Mesendoderm (in vitro differentiated cells): ENCODE measurements at regions not wholly inside any gene's neighbourhood (a gene's known extent, or its start where the extent isn't known, plus 50 kb on each side); places are given as distances from the start of the nearest gene placed in this dataset.

Experiments
- DNase-seq: peaks from one replicate; pipeline ENCODE4 v3.0.0; 2013
- H2AK5ac ChIP-seq: 2 replicates; pipeline ENCODE4 v1.6.1; 2013; ENCODE audit warnings: low read length, inconsistent platforms
- H2BK120ac ChIP-seq: 2 replicates; pipeline ENCODE4 v1.6.1; 2013; ENCODE audit warnings: low read depth, mild to moderate bottlenecking, low read length, moderate library complexity, mixed read lengths
- H2BK15ac ChIP-seq: replicated peaks from 2 replicates; pipeline ENCODE4 v1.6.1; 2013; ENCODE audit warnings: low read depth, mild to moderate bottlenecking, moderate library complexity
- H2BK5ac ChIP-seq: 2 replicates; pipeline ENCODE4 v1.6.1; 2013; ENCODE audit warnings: low read length, inconsistent platforms
- H3K18ac ChIP-seq: 2 replicates; pipeline ENCODE4 v1.6.1; 2013; ENCODE audit warnings: mild to moderate bottlenecking, low read length, mixed read lengths
- H3K23ac ChIP-seq: one replicate; pipeline ENCODE4 v1.6.1; 2013; ENCODE audit warnings: low read length
- H3K27ac ChIP-seq: 2 replicates; pipeline ENCODE4 v1.5.1; 2013; ENCODE audit warnings: low read depth, mild to moderate bottlenecking, inconsistent platforms, low read length, moderate library complexity
- H3K27me3 ChIP-seq: 2 replicates; pipeline ENCODE4 v1.6.1; 2013; ENCODE audit warnings: low read length, control low read depth, mild to moderate bottlenecking, inconsistent platforms; ENCODE audit not compliant: insufficient read depth, poor library complexity
- H3K36me3 ChIP-seq: 2 replicates; pipeline ENCODE4 v1.6.1; 2013; ENCODE audit warnings: low read length, inconsistent platforms; ENCODE audit not compliant: control insufficient read depth, insufficient read depth
- H3K4ac ChIP-seq: one replicate; pipeline ENCODE4 v1.6.1; 2013; ENCODE audit warnings: low read depth, mild to moderate bottlenecking, low read length, moderate library complexity
- H3K4me1 ChIP-seq: 2 replicates; pipeline ENCODE4 v1.6.1; 2013; ENCODE audit warnings: low read depth, low read length, inconsistent platforms; ENCODE audit not compliant: control insufficient read depth
- H3K4me2 ChIP-seq: 2 replicates; pipeline ENCODE4 v1.6.1; 2013; ENCODE audit warnings: low read length
- H3K4me3 ChIP-seq: 2 replicates; pipeline ENCODE4 v1.5.1; 2013; ENCODE audit warnings: mild to moderate bottlenecking, low read length
- H3K56ac ChIP-seq: one replicate; pipeline ENCODE4 v1.6.1; 2013; ENCODE audit warnings: low read length
- H3K79me1 ChIP-seq: 2 replicates; pipeline ENCODE4 v1.6.1; 2013; ENCODE audit warnings: low read length, inconsistent platforms
- H3K79me2 ChIP-seq: 2 replicates; pipeline ENCODE4 v1.6.1; 2013; ENCODE audit warnings: mild to moderate bottlenecking, low read length; ENCODE audit not compliant: control insufficient read depth, insufficient read depth
- H3K9ac ChIP-seq: 2 replicates; pipeline ENCODE4 v1.6.1; 2013; ENCODE audit warnings: low read length, inconsistent platforms
- H4K5ac ChIP-seq: one replicate; pipeline ENCODE4 v1.6.1; 2013; ENCODE audit warnings: low read length
- H4K8ac ChIP-seq: one replicate; pipeline ENCODE4 v1.6.1; 2013; ENCODE audit warnings: low read depth, mild to moderate bottlenecking, control low read depth, low read length, moderate library complexity
- WGBS: extraction: QIAGEN DNeasy Blood & Tissue Kit; methylation state at CpG from one replicate; pipeline ENCODE4 v1.1.7; 2013; ENCODE audit warnings: low lambda C conversion rate, missing lambda C conversion rate; ENCODE audit not compliant: insufficient coverage; ENCODE audit errors: extremely low coverage; 5-methylcytosine and 5-hydroxymethylcytosine counted together

GRCh38 chr13:76799696-76800095, 86.5 kb downstream of the KCTD12 start:
- no peaks in the 10 kb centered on the region for H3K79me2 ChIP-seq
- H3K27ac ChIP-seq: no peak overlapping the region
- H3K36me3 ChIP-seq: no peaks in the 10 kb centered on the region
- no peak overlapping the region for H3K18ac ChIP-seq
- H3K56ac ChIP-seq: no peak overlapping the region
- H4K5ac ChIP-seq: no peak overlapping the region
- no peak overlapping the region for H3K4ac ChIP-seq
- no peak overlapping the region for H2BK15ac ChIP-seq
- peak; percentile 20 for DNase-seq
- H2AK5ac ChIP-seq: no peak overlapping the region
- no peak overlapping the region for H3K23ac ChIP-seq
- no peaks in the 10 kb centered on the region for H3K27me3 ChIP-seq
- no peak overlapping the region for H2BK120ac ChIP-seq
- WGBS: no CpG with 5 or more reads among the region's 3 CpGs
- H4K8ac ChIP-seq: no peak overlapping the region
- no peaks in the 10 kb centered on the region for H3K79me1 ChIP-seq
- H3K4me3 ChIP-seq: no peak overlapping the region
- H2BK5ac ChIP-seq: no peak overlapping the region
- no peaks in the 10 kb centered on the region for H3K4me1 ChIP-seq
- H3K9ac ChIP-seq: no peak overlapping the region
- no peak overlapping the region for H3K4me2 ChIP-seq

DNA sequence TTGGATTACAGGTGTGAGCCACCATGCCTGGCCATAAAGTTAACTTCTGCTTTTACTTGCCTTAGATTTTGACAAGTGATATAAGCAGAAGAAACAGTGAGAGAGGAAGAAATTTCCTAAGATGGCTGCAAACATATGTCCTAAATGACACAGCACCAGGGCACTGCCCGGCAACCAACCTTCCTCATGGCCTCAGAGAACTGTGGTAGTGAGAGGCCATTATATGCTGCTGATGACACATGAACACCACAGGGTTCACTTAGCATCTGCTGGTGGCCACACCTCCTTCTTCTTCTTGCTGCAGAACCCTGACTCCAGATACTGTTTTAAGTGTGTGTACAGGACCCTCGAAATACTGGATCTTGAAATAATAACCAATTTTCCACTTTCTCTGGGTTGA, 88.2 kb downstream of the KCTD12 start:
- no peak overlapping the region for H3K4ac ChIP-seq
- H3K4me3 ChIP-seq: no peak overlapping the region
- H2AK5ac ChIP-seq: no peak overlapping the region
- H3K27me3 ChIP-seq: no peaks in the 10 kb centered on the region
- H3K79me2 ChIP-seq: no peaks in the 10 kb centered on the region
- no peak overlapping the region for H3K18ac ChIP-seq
- no peak overlapping the region for H3K9ac ChIP-seq
- no peak overlapping the region for H2BK120ac ChIP-seq
- H2BK5ac ChIP-seq: no peak overlapping the region
- no peak overlapping the region for H3K23ac ChIP-seq
- no peak overlapping the region for H2BK15ac ChIP-seq
- no peak overlapping the region for H3K56ac ChIP-seq
- H3K27ac ChIP-seq: no peak overlapping the region
- H4K5ac ChIP-seq: no peak overlapping the region
- H3K79me1 ChIP-seq: no peaks in the 10 kb centered on the region
- WGBS: no CpG with 5 or more reads among the region's 2 CpGs
- no peak overlapping the region for H3K4me2 ChIP-seq
- H4K8ac ChIP-seq: no peak overlapping the region
- no peaks in the 10 kb centered on the region for H3K36me3 ChIP-seq
- no peaks in the 10 kb centered on the region for H3K4me1 ChIP-seq
- DNase-seq: peak; percentile 20

DNA sequence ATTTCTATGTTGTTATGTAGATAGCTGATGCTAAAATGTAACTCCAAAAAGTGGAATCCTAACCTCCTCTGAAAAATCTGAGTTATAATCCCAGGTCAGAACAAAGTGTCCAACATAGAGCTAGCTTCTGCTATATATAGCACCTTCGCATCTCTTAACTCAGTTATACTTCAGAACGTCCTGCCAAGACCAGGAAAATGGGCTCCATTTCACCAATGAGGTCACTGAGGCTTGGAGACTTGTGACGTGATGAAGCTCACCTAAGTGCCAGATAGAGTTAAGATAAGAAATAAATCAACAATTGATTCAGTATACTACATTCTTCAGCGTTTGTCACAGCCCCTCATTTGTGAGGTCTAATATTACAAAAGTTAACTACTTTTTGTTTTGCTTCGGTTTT, 88.8 kb downstream of the KCTD12 start:
- Histone ChIP-seq H3K36me3 (no peaks in the 10 kb centered on the region), H3K79me2 (no peaks in the 10 kb centered on the region), H4K8ac (no peak overlapping the region), H3K4me2 (no peak overlapping the region), H3K56ac (no peak overlapping the region), H3K4ac (no peak overlapping the region), H3K27ac (no peak overlapping the region), H3K18ac (no peak overlapping the region), H3K4me1 (no peaks in the 10 kb centered on the region), H3K23ac (no peak overlapping the region), H4K5ac (no peak overlapping the region), H3K79me1 (no peaks in the 10 kb centered on the region), H3K9ac (no peak overlapping the region), H2BK5ac (no peak overlapping the region), H2BK15ac (no peak overlapping the region), H3K27me3 (no peaks in the 10 kb centered on the region), H3K4me3 (no peak overlapping the region), H2AK5ac (no peak overlapping the region), H2BK120ac (no peak overlapping the region)
- DNase-seq: no peak
- WGBS: no CpG with 5 or more reads among the region's 5 CpGs

DNA sequence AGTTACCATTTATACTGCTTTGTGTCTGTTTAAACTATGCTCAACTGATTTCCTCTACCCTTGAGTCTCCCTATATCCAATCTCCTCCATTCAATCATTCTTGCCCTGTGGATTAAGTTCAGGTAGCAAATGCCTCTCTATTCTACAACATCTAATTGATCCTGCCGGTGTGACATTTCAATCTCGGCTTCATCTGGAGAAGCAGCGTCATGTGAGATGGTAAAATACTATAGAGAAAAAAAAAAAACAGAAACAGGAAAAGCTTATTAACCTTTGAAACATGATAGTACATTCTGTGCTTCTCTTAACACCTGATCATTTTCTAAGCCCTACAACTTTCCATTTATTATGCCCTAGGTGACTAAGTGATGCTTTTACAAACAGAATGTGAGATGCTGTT, 89.4 kb downstream of the KCTD12 start:
- no peak overlapping the region for H3K9ac ChIP-seq
- H3K56ac ChIP-seq: no peak overlapping the region
- no peak overlapping the region for H3K4ac ChIP-seq
- H3K4me2 ChIP-seq: no peak overlapping the region
- H3K27me3 ChIP-seq: no peaks in the 10 kb centered on the region
- H2BK15ac ChIP-seq: no peak overlapping the region
- no peaks in the 10 kb centered on the region for H3K79me1 ChIP-seq
- no peaks in the 10 kb centered on the region for H3K36me3 ChIP-seq
- H2BK5ac ChIP-seq: no peak overlapping the region
- no peaks in the 10 kb centered on the region for H3K79me2 ChIP-seq
- H3K4me1 ChIP-seq: no peaks in the 10 kb centered on the region
- no peak overlapping the region for H2BK120ac ChIP-seq
- no peak overlapping the region for H3K23ac ChIP-seq
- H3K18ac ChIP-seq: no peak overlapping the region
- no peak overlapping the region for H3K4me3 ChIP-seq
- no peak overlapping the region for H4K8ac ChIP-seq
- H3K27ac ChIP-seq: no peak overlapping the region
- no peak for DNase-seq
- no CpG with 5 or more reads among the region's 3 CpGs for WGBS
- H2AK5ac ChIP-seq: no peak overlapping the region
- no peak overlapping the region for H4K5ac ChIP-seq

DNA sequence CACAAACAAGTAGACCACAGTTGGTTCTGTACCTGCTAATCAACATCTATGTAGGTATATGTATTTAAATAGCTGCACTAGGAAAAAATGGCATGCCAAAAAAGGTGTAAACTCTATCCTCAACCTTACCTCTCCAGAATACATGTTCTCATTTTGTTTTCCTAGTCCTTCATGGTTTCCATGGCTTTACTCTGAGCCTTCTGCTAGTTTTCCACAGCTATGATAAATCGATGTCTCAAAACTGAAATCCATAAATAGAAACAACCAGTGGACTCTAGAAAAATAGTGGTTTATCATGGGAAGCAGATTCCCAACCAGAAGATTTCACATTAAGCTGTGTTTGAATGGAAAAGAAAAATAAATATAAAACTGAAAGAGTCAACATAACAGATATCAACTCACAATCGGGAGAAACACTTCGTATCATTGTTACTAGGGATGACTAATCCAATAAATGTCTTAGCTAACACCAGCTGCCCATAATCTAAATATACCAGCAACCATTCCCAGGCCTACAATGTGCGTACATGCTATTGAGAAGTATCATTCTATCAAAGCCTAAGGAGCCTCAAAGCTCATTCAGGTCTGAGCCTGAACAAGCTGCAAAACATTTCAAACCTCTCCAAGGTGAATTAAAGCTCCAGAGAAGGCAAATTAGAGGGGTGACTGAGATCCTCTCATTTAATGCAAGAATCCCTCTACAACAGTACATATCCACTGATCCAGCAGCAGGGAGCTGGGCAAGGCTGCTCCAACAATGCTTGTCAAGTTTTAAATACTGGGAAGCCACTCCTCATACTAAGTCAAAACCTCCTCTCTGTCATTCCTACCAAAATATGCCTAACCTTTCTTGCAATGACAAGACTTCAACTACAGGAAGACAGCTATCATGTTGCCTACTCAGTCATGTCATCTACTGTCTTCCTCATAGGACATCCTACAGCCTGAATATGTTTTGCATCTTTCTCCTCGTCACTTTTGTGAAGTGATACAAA, 90.2 kb downstream of the KCTD12 start:
- no peak overlapping the region for H2BK120ac ChIP-seq
- H3K79me1 ChIP-seq: no peaks in the 10 kb centered on the region
- no peak overlapping the region for H3K9ac ChIP-seq
- no peak overlapping the region for H2AK5ac ChIP-seq
- H3K56ac ChIP-seq: no peak overlapping the region
- no peak overlapping the region for H2BK15ac ChIP-seq
- no peak overlapping the region for H4K5ac ChIP-seq
- no peaks in the 10 kb centered on the region for H3K27me3 ChIP-seq
- H3K4me1 ChIP-seq: no peaks in the 10 kb centered on the region
- H4K8ac ChIP-seq: no peak overlapping the region
- no CpG with 5 or more reads among the region's 5 CpGs for WGBS
- no peak overlapping the region for H2BK5ac ChIP-seq
- DNase-seq: no peak
- H3K4me2 ChIP-seq: no peak overlapping the region
- no peak overlapping the region for H3K27ac ChIP-seq
- no peak overlapping the region for H3K18ac ChIP-seq
- H3K36me3 ChIP-seq: no peaks in the 10 kb centered on the region
- no peaks in the 10 kb centered on the region for H3K79me2 ChIP-seq
- H3K4me3 ChIP-seq: no peak overlapping the region
- no peak overlapping the region for H3K23ac ChIP-seq
- no peak overlapping the region for H3K4ac ChIP-seq
